ENCODE measurements at regions not wholly inside any gene's neighbourhood (a gene's known extent, or its start where the extent isn't known, plus 50 kb on each side); places are given as distances from the start of the nearest gene placed in this dataset.

- no peaks in the 10 kb centered on the region for H4K20me1 ChIP-seq (ENCODE audit: insufficient read depth)
- H2AFZ ChIP-seq: no peak overlapping the region
- H3K9me3 ChIP-seq (ENCODE audit: low read depth): no peaks in the 10 kb centered on the region
- no peaks in the 10 kb centered on the region for H3K27me3 ChIP-seq (replicated peaks; ENCODE audit: insufficient read depth)
- H3K27ac ChIP-seq: no peak overlapping the region
- in situ Hi-C loops (cut with MboI): no loop called here
- H3K4me1 ChIP-seq (ENCODE audit: insufficient read depth): no peaks in the 10 kb centered on the region
- DNase-seq: no peak
- no peak overlapping the region for H3K9ac ChIP-seq
- no peaks in the 10 kb centered on the region for H3K79me2 ChIP-seq (ENCODE audit: insufficient read depth)
- H3K4me3 ChIP-seq: no peak overlapping the region
- no peaks in the 10 kb centered on the region for H3K9me2 ChIP-seq (ENCODE audit: insufficient read depth)
- TF ChIP-seq EZH2 (IDR thresholded peaks at IDR 0.05; ENCODE audit: insufficient read depth, poor library complexity, severe bottlenecking) (no peak), EZH2phosphoT487 (IDR thresholded peaks at IDR 0.05; ENCODE audit: insufficient read depth, low read depth) (no peak)
- H3F3A ChIP-seq (ENCODE audit: insufficient read depth): no peaks in the 10 kb centered on the region
- WGBS, 2 experiments (ENCODE audit: low coverage in 1 of 2, low lambda C conversion rate in 2 of 2, missing lambda C conversion rate in 2 of 2): 34 to 37% methylated on average over 39 to 56 of the region's 84 CpGs
- H3K4me2 ChIP-seq (ENCODE audit: unreplicated experiment): no peak overlapping the region
- H3K36me3 ChIP-seq (ENCODE audit: low read depth): no peaks in the 10 kb centered on the region
Observed at GRCh38 chr1:209231476-209232156, 351.9 kb upstream of the CAMK1G start.

- no peaks in the 10 kb centered on the region for H3K9me3 ChIP-seq (ENCODE audit: low read depth)
- H3K4me1 ChIP-seq (ENCODE audit: insufficient read depth): no peaks in the 10 kb centered on the region
- no peaks in the 10 kb centered on the region for H3K79me2 ChIP-seq (ENCODE audit: insufficient read depth)
- H3K4me3 ChIP-seq: no peak overlapping the region
- H3K27ac ChIP-seq: no peak overlapping the region
- H3K36me3 ChIP-seq (ENCODE audit: low read depth): no peaks in the 10 kb centered on the region
- H2AFZ ChIP-seq: no peak overlapping the region
- H3K4me2 ChIP-seq (ENCODE audit: unreplicated experiment): no peak overlapping the region
- no peaks in the 10 kb centered on the region for H3K27me3 ChIP-seq (replicated peaks; ENCODE audit: insufficient read depth)
- no peaks in the 10 kb centered on the region for H4K20me1 ChIP-seq (ENCODE audit: insufficient read depth)
- in situ Hi-C loops (cut with MboI): no loop called here
- no peaks in the 10 kb centered on the region for H3F3A ChIP-seq (ENCODE audit: insufficient read depth)
- no peak overlapping the region for H3K9ac ChIP-seq
- no peak for DNase-seq
- TF ChIP-seq EZH2 (IDR thresholded peaks at IDR 0.05; ENCODE audit: insufficient read depth, poor library complexity, severe bottlenecking) (no peak), EZH2phosphoT487 (IDR thresholded peaks at IDR 0.05; ENCODE audit: insufficient read depth, low read depth) (no peak)
- WGBS, 2 experiments (ENCODE audit: low coverage in 1 of 2, low lambda C conversion rate in 2 of 2, missing lambda C conversion rate in 2 of 2): 79 to 83% methylated on average over 17 of the region's 17 CpGs
- H3K9me2 ChIP-seq (ENCODE audit: insufficient read depth): no peaks in the 10 kb centered on the region
Observed at GRCh38 chr1:209232197-209232596, 351.3 kb upstream of the CAMK1G start.

GRCh38 chr1:209232759-209233158 is 350.8 kb upstream of the CAMK1G start:
- 69 to 77% methylated on average over 15 of the region's 15 CpGs for WGBS, 2 experiments (ENCODE audit: low coverage in 1 of 2, low lambda C conversion rate in 2 of 2, missing lambda C conversion rate in 2 of 2)
- H3K9me2 ChIP-seq (ENCODE audit: insufficient read depth): no peaks in the 10 kb centered on the region

GRCh38 chr1:209235166-209235565 is 348.3 kb upstream of the CAMK1G start:
- no peak for TF ChIP-seq EZH2 (IDR thresholded peaks at IDR 0.05; ENCODE audit: insufficient read depth, poor library complexity, severe bottlenecking)
- no peak for TF ChIP-seq EZH2phosphoT487 (IDR thresholded peaks at IDR 0.05; ENCODE audit: insufficient read depth, low read depth)
- Histone ChIP-seq H3K4me2 (ENCODE audit: unreplicated experiment) (no peak overlapping the region), H3K36me3 (ENCODE audit: low read depth) (no peaks in the 10 kb centered on the region), H2AFZ (no peak overlapping the region), H3K9me3 (ENCODE audit: low read depth) (no peaks in the 10 kb centered on the region), H3K27me3 (replicated peaks; ENCODE audit: insufficient read depth) (no peaks in the 10 kb centered on the region), H3K4me3 (no peak overlapping the region), H4K20me1 (ENCODE audit: insufficient read depth) (no peaks in the 10 kb centered on the region), H3K9ac (no peak overlapping the region), H3K4me1 (ENCODE audit: insufficient read depth) (no peaks in the 10 kb centered on the region), H3K79me2 (ENCODE audit: insufficient read depth) (no peaks in the 10 kb centered on the region), H3K9me2 (ENCODE audit: insufficient read depth) (no peaks in the 10 kb centered on the region), H3K27ac (no peak overlapping the region), H3F3A (ENCODE audit: insufficient read depth) (no peaks in the 10 kb centered on the region)
- WGBS, 2 experiments (ENCODE audit: low coverage in 1 of 2, low lambda C conversion rate in 2 of 2, missing lambda C conversion rate in 2 of 2): 55 to 62% methylated on average over 4 of the region's 4 CpGs
- DNase-seq: no peak
- in situ Hi-C loops (cut with MboI): no loop called here

More at GRCh38 chr1:209232759-209233158, 350.8 kb upstream of the CAMK1G start:
- TF ChIP-seq EZH2phosphoT487 (IDR thresholded peaks at IDR 0.05; ENCODE audit: insufficient read depth, low read depth) (no peak), EZH2 (IDR thresholded peaks at IDR 0.05; ENCODE audit: insufficient read depth, poor library complexity, severe bottlenecking) (no peak)
- no peaks in the 10 kb centered on the region for H3K4me1 ChIP-seq (ENCODE audit: insufficient read depth)
- no peak overlapping the region for H3K4me2 ChIP-seq (ENCODE audit: unreplicated experiment)
- H3K79me2 ChIP-seq (ENCODE audit: insufficient read depth): no peaks in the 10 kb centered on the region
- H3K9ac ChIP-seq: no peak overlapping the region
- H3K4me3 ChIP-seq: no peak overlapping the region
- H4K20me1 ChIP-seq (ENCODE audit: insufficient read depth): no peaks in the 10 kb centered on the region
- no peak overlapping the region for H2AFZ ChIP-seq
- DNase-seq: no peak
- no peaks in the 10 kb centered on the region for H3K27me3 ChIP-seq (replicated peaks; ENCODE audit: insufficient read depth)
- no peaks in the 10 kb centered on the region for H3K9me3 ChIP-seq (ENCODE audit: low read depth)
- H3K36me3 ChIP-seq (ENCODE audit: low read depth): no peaks in the 10 kb centered on the region
- in situ Hi-C loops (cut with MboI): no loop called here
- no peak overlapping the region for H3K27ac ChIP-seq
- H3F3A ChIP-seq (ENCODE audit: insufficient read depth): no peaks in the 10 kb centered on the region
